GM12878 (cell line): ENCODE measurements at regions not wholly inside any gene's neighbourhood (a gene's known extent, or its start where the extent isn't known, plus 50 kb on each side); places are given as distances from the start of the nearest gene placed in this dataset.

Source experiments
- ATAC-seq: fragments of 200-7000 bp; cut with Tn5 transposase; 3 replicates; pipeline ENCODE4 v1.9.1; 2020; ENCODE audit warnings: mild to moderate bottlenecking, moderate library complexity
- BruUV-seq: library from RNA; stranded (reverse); fragments of 400-500 nt; replicated peaks from 2 replicates; lab custom pipeline; 2021; lab: Mats Ljungman, UMichigan
- CTCF ChIA-PET: fragments of 300-600 bp; sonication (Branson Sonifier 250); formaldehyde crosslinking; extraction: SDS; loops from one replicate; lab custom pipeline; 2021; ENCODE audit warnings: inconsistent platforms; lab: Yijun Ruan, JAX
- POLR2A ChIA-PET: fragments of 350-600 bp; formaldehyde crosslinking; extraction: SDS; loops from one replicate; lab custom pipeline; 2021; ENCODE audit warnings: inconsistent platforms; lab: Charles Lee
- RAD21 ChIA-PET: fragments of 300-600 bp; sonication (Branson Sonifier 250); formaldehyde crosslinking; loops from one replicate; lab custom pipeline; 2023; ENCODE audit warnings: antibody characterized with exemption; ENCODE audit not compliant: unreplicated experiment; lab: Charles Lee
- SMC1A ChIA-PET: fragments of 300-600 bp; sonication (Branson Sonifier 250); formaldehyde crosslinking; loops from one replicate; lab custom pipeline; 2023; ENCODE audit not compliant: unreplicated experiment, uncharacterized antibody; lab: Charles Lee
- DNase-seq: peaks from one replicate; pipeline ENCODE4 v3.0.0-alpha.2; 2011; ENCODE audit warnings: low read depth, low spot score
- FAIRE-seq: peaks from 3 replicates; lab custom pipeline; 2011; peaks lifted over from hg19 to GRCh38; lab: Jason Lieb, UNC
- H2AFZ ChIP-seq: 2 replicates; pipeline ENCODE4 v1.6.0; 2011; ENCODE audit warnings: low read depth, low read length, control low read depth; ENCODE audit not compliant: control insufficient read depth
- H3K27ac ChIP-seq: 2 replicates; pipeline ENCODE4 v1.5.1; 2011; ENCODE audit warnings: control low read depth; ENCODE audit not compliant: control insufficient read depth, insufficient read depth
- H3K27me3 ChIP-seq, 2 experiments: replicated peaks in 1 of 2; 2 replicates each; pipeline versions ENCODE4 v1.6.0 to v1.6.1; 2011; ENCODE audit warnings: low read length in 1 of 2; ENCODE audit not compliant: control insufficient read depth in 2 of 2, insufficient read depth in 2 of 2
- H3K36me3 ChIP-seq, 2 experiments: 2 replicates each; pipeline ENCODE4 v1.5.1; 2011; ENCODE audit warnings: low read length in 1 of 2; ENCODE audit not compliant: control insufficient read depth in 2 of 2, insufficient read depth in 2 of 2
- H3K4me1 ChIP-seq: 2 replicates; pipeline ENCODE4 v1.6.1; 2011; ENCODE audit warnings: mild to moderate bottlenecking, low read length, moderate library complexity, mixed read lengths; ENCODE audit not compliant: control insufficient read depth, insufficient read depth
- H3K4me2 ChIP-seq: 2 replicates; pipeline ENCODE4 v1.6.0; 2011; ENCODE audit warnings: control low read depth; ENCODE audit not compliant: control insufficient read depth, insufficient read depth
- H3K4me3 ChIP-seq: fragments of 200-600 bp; sonication (generic); 2 replicates; pipeline ENCODE4 v1.5.1; 2016
- H3K79me2 ChIP-seq: 2 replicates; pipeline ENCODE4 v1.6.0; 2011; ENCODE audit warnings: low read length; ENCODE audit not compliant: control insufficient read depth, insufficient read depth
- H3K9ac ChIP-seq: 2 replicates; pipeline ENCODE4 v1.8.0; 2011; ENCODE audit warnings: low read length, control low read depth, mixed read lengths; ENCODE audit not compliant: control insufficient read depth, insufficient read depth
- H3K9me3 ChIP-seq: replicated peaks from 3 replicates; pipeline ENCODE4 v1.5.1; 2011; ENCODE audit warnings: mild to moderate bottlenecking, low read length; ENCODE audit not compliant: control insufficient read depth, insufficient read depth
- H4K20me1 ChIP-seq: 2 replicates; pipeline ENCODE4 v1.6.0; 2011; ENCODE audit not compliant: control insufficient read depth, insufficient read depth
- ATF7 ChIP-seq: fragments of 450-650 bp; IDR thresholded peaks from 2 replicates; pipeline ENCODE4 v1.6.1; 2016; ENCODE audit warnings: low read depth, mild to moderate bottlenecking
- CTCF ChIP-seq, 3 experiments: IDR thresholded peaks in 2 of 3; conservative IDR thresholded peaks in 1 of 3; 2 replicates each; pipeline ENCODE4 v1.5.1; 2011; ENCODE audit warnings: low read depth in 3 of 3, low read length in 3 of 3, mild to moderate bottlenecking in 3 of 3, control low read depth in 2 of 3, moderate library complexity in 2 of 3, inconsistent platforms in 1 of 3, mixed read lengths in 1 of 3; ENCODE audit not compliant: control insufficient read depth in 2 of 3, insufficient read depth in 1 of 3; ENCODE audit errors: extremely low read depth in 1 of 3
- ELK1 ChIP-seq: IDR thresholded peaks from 2 replicates; pipeline ENCODE4 v1.6.1; 2012; ENCODE audit warnings: low read depth, low read length, improper control_type of control experiment
- HCFC1 ChIP-seq: fragments of 150-350 bp; IDR thresholded peaks from 2 replicates; pipeline ENCODE4 v1.6.1; 2014; ENCODE audit warnings: low read length
- HSF1 ChIP-seq: fragments of 150-350 bp; IDR thresholded peaks from 2 replicates; pipeline ENCODE4 v1.6.1; 2014; ENCODE audit warnings: mild to moderate bottlenecking, low read depth, low read length
- KDM1A ChIP-seq: fragments of 200-600 bp; sonication (generic); IDR thresholded peaks from 2 replicates; pipeline ENCODE4 v1.6.1; 2016; ENCODE audit warnings: borderline replicate concordance
- MTA2 ChIP-seq: fragments of 450-650 bp; IDR thresholded peaks from 2 replicates; pipeline ENCODE4 v1.6.1; 2016; ENCODE audit warnings: low read depth, mild to moderate bottlenecking, moderate library complexity
- PAX8 ChIP-seq: fragments of 450-650 bp; IDR thresholded peaks from 2 replicates; pipeline ENCODE4 v1.6.1; 2017; ENCODE audit warnings: mild to moderate bottlenecking, moderate library complexity
- PKNOX1 ChIP-seq: fragments of 450-650 bp; IDR thresholded peaks from 2 replicates; pipeline ENCODE4 v1.6.1; 2016; ENCODE audit warnings: mild to moderate bottlenecking
- SPI1 ChIP-seq: IDR thresholded peaks from 2 replicates; pipeline ENCODE4 v1.6.1; 2011; ENCODE audit warnings: low read depth, mild to moderate bottlenecking, low read length, moderate library complexity, borderline replicate concordance; ENCODE audit not compliant: insufficient read depth
- SRF ChIP-seq, 2 experiments: IDR thresholded peaks; 2 replicates each; pipeline ENCODE4 v1.6.1; 2011; ENCODE audit warnings: low read depth in 2 of 2, low read length in 2 of 2, mild to moderate bottlenecking in 1 of 2, moderate library complexity in 1 of 2
- STAT3 ChIP-seq: IDR thresholded peaks from 2 replicates; pipeline ENCODE4 v1.6.1; 2011; ENCODE audit warnings: low read depth, low read length, improper control_type of control experiment
- SUPT20H ChIP-seq: IDR thresholded peaks from 2 replicates; pipeline ENCODE4 v1.6.1; 2011; ENCODE audit warnings: low read depth, mild to moderate bottlenecking, low read length, moderate library complexity, borderline replicate concordance; ENCODE audit not compliant: control insufficient read depth
- ZNF274 ChIP-seq: IDR thresholded peaks from one replicate; pipeline ENCODE4 v1.8.0; 2011; ENCODE audit not compliant: insufficient read length, insufficient read depth
- WGBS: methylation state at CpG from one replicate; pipeline ENCODE4 v1.1.6; 2016; ENCODE audit warnings: low lambda C conversion rate; ENCODE audit not compliant: insufficient replicate concordance, insufficient coverage; ENCODE audit errors: missing lambda C conversion rate; 5-methylcytosine and 5-hydroxymethylcytosine counted together
- in situ Hi-C: fragments of 300-500 bp; cut with MboI; formaldehyde crosslinking; loops from 9 replicates; pipeline ENCODE4 v1.14.3; 2018; ENCODE audit warnings: mixed read lengths
- intact Hi-C: fragments of 100-400 bp; cut with micrococcal nuclease; formaldehyde crosslinking; loops from one replicate; pipeline ENCODE4 v1.14.2; 2022; ENCODE audit not compliant: unreplicated experiment

DNA sequence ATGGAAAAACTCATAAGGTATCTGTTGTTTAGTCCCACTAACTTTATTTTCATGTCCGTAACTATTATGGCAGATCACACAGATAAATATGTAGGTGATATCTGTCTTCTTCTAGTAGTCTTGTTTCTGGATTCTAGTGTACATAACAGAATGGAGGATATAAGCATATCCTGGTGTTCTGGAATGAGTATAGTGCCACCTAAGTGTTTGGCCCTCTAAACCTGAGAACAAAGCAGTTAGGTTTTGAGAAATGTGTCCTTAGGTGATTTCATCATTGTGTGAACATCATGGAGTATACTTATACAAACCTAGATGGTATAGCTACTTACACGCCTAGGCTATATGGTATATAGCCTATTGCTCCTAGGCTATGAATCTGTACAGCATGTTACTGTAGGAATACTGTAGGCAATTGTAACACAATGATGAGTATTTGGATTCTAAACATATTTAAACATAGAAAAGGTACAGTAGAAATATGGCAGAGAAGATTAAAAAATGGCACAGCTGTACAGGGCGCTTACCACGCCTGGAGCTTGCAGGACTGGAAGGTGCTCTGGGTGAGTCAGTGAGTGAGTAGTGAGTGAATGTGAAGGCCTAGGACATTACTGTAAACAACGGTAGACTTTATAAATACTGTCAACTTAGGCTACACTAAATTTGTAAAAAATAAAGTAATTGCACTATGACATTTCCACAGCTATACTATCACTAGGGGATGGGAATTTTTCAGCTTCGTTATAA, 150.3 kb upstream of the SLC24A2 start:
- Histone ChIP-seq H3K9me3 (no peaks in the 10 kb centered on the region), H2AFZ (no peak overlapping the region), H3K4me2 (no peak overlapping the region), H3K9ac (no peak overlapping the region), H3K4me3 (no peak overlapping the region), H3K79me2 (no peaks in the 10 kb centered on the region), H3K27ac (no peak overlapping the region), H3K4me1 (no peaks in the 10 kb centered on the region), H4K20me1 (no peaks in the 10 kb centered on the region), H3K27me3 (no peaks in the 10 kb centered on the region), H3K36me3 (no peaks in the 10 kb centered on the region)
- no TSS peak for BruUV-seq
- DNase-seq, result no peak
- WGBS, result 61% methylated on average over 6 of the region's 6 CpGs
- POLR2A ChIA-PET, result interaction anchor here (1.0 kb wide), 1 partner anchor 12 kb away, joined by 3 read pairs; no protein-coding TSS in a partner anchor
- CTCF ChIA-PET, result interaction anchor here (0.7 kb wide), 1 partner anchor 236 kb away, joined by 5 read pairs; no protein-coding TSS in a partner anchor
- no peak for ATAC-seq
- TF ChIP-seq SUPT20H (no peak), HCFC1 (no peak), KDM1A (no peak), PKNOX1 (no peak), ELK1 (no peak), PAX8 (no peak), STAT3 (no peak), ZNF274 (no peak), CTCF (IDR thresholded peaks at IDR 0.05 in 2 of 3, conservative IDR thresholded peaks at IDR 0.05 in 1 of 3; ENCODE audit: control insufficient read depth in 2 of 3, extremely low read depth in 1 of 3, insufficient read depth in 1 of 3, low read depth in 3 of 3, low read length in 3 of 3) (no peak), ATF7 (no peak), SPI1 (no peak), HSF1 (no peak), MTA2 (no peak), SRF (IDR thresholded peaks at IDR 0.05; ENCODE audit: low read depth in 2 of 2, low read length in 2 of 2) (no peak)
- in situ Hi-C loops, result no loop called here
- no peak for FAIRE-seq
- SMC1A ChIA-PET, result interaction anchor here (1.1 to 1.5 kb wide), 3 partner anchors 12 to 1172 kb away, joined by 3 to 6 read pairs (median 3); no protein-coding TSS in a partner anchor
- intact Hi-C loops, result no loop called here
- RAD21 ChIA-PET, result interaction anchor here (1.0 kb wide), 1 partner anchor 11 kb away, joined by 3 read pairs; no protein-coding TSS in a partner anchor
